ENCODE measurements at regions not wholly inside any gene's neighbourhood (a gene's known extent, or its start where the extent isn't known, plus 50 kb on each side); places are given as distances from the start of the nearest gene placed in this dataset.

GRCh38 chr5:17358031-17358430 lies 140.0 kb upstream of the TAF11L2 start:
- no TSS peak for BruUV-seq (replicated peaks)
- Histone ChIP-seq H3K9me3 (replicated peaks; ENCODE audit: control insufficient read depth, insufficient read depth, low read depth, low read length) (no peaks in the 10 kb centered on the region), H3K9me1 (ENCODE audit: control insufficient read depth, insufficient read depth, low read length) (no peaks in the 10 kb centered on the region), H3K4me1 (replicated peaks in 1 of 2; ENCODE audit: control insufficient read depth in 2 of 2, insufficient read depth in 2 of 2, low read length in 2 of 2) (no peaks in the 10 kb centered on the region), H3K79me2 (ENCODE audit: control insufficient read depth, insufficient read depth, low read length) (no peaks in the 10 kb centered on the region), H3K4me2 (ENCODE audit: insufficient read depth, low read length) (no peak overlapping the region), H2AFZ (ENCODE audit: low read depth, low read length) (no peak overlapping the region), H3K36me3 (ENCODE audit: control insufficient read depth, insufficient read depth, low read length) (no peaks in the 10 kb centered on the region), H3K27ac (ENCODE audit: extremely low read depth, low read depth, low read length) (no peak overlapping the region), H3K9ac (ENCODE audit: insufficient read depth in 1 of 2, low read depth in 2 of 2, low read length in 2 of 2) (no peak overlapping the region), H3K27me3 (ENCODE audit: control insufficient read depth in 2 of 2, insufficient read depth in 2 of 2, low read length in 2 of 2) (peaks cover 0 to 8% of the 10 kb centered on the region in 2 experiments; a peak in 1 of 5 replicates), H4K20me1 (replicated peaks; ENCODE audit: control insufficient read depth, insufficient read depth, low read length) (no peaks in the 10 kb centered on the region), H3K4me3 (no peak overlapping the region)
- in situ Hi-C loops (cut with MboI), result no loop called here
- ChIA-PET POLR2A (interaction anchor here (0.8 kb wide), 1 partner anchor 13 kb away, joined by 3 read pairs; no protein-coding TSS in a partner anchor), CTCF (ENCODE audit: low intra/inter-chr PET ratio) (no interaction called here)
- intact Hi-C loops (cut with micrococcal nuclease), result no loop called here
- FAIRE-seq (no peak), ATAC-seq (no peak), DNase-seq (ENCODE audit: extremely low read depth in 1 of 4, low spot score in 3 of 4) (no peak)
- 3% methylated on average over 3 of the region's 3 CpGs for WGBS (ENCODE audit: insufficient coverage, low coverage, missing lambda C conversion rate)
- TF ChIP-seq KAT2B (IDR thresholded peaks at IDR 0.05; ENCODE audit: low read depth, low read length) (no peak), HLTF (IDR thresholded peaks at IDR 0.05) (no peak), MIER1 (IDR thresholded peaks at IDR 0.05; ENCODE audit: low read depth) (no peak), ZC3H4 (CRISPR knock-in tag; IDR thresholded peaks at IDR 0.05; ENCODE audit: borderline replicate concordance) (no peak), FOXP4 (CRISPR knock-in tag; IDR thresholded peaks at IDR 0.05; ENCODE audit: borderline replicate concordance) (no peak), CREB3L1 (IDR thresholded peaks at IDR 0.05; ENCODE audit: borderline replicate concordance, low read depth) (no peak), ETS1 (conservative IDR thresholded peaks at IDR 0.05; ENCODE audit: control insufficient read depth, low read depth, low read length) (no peak), CREB3 (tag; conservative IDR thresholded peaks at IDR 0.05; ENCODE audit: low read depth) (no peak), E2F4 (CRISPR knock-in tag; IDR thresholded peaks at IDR 0.05; ENCODE audit: low read depth) (no peak), MXI1 (IDR thresholded peaks at IDR 0.05; ENCODE audit: low read depth, low read length) (no peak), IFI16 (CRISPR knock-in tag; IDR thresholded peaks at IDR 0.05) (no peak), RBM15 (IDR thresholded peaks at IDR 0.05; ENCODE audit: insufficient read depth, low read length) (no peak), ASH1L (IDR thresholded peaks at IDR 0.05; ENCODE audit: borderline replicate concordance, low read depth, partially characterized antibody) (no peak), TRIM28 (IDR thresholded peaks at IDR 0.05) (no peak), LARP7 (IDR thresholded peaks at IDR 0.05) (no peak), OTX1 (CRISPR knock-in tag; IDR thresholded peaks at IDR 0.05) (no peak)

Measured in K562 (cell line).